Cardiac muscle cell (in vitro differentiated cells and primary cell): ENCODE measurements at regions not wholly inside any gene's neighbourhood (a gene's known extent, or its start where the extent isn't known, plus 50 kb on each side); places are given as distances from the start of the nearest gene placed in this dataset.
"Not testable (repeated sequence)": the region's sequence is repeated elsewhere in the genome, so short reads cannot be mapped to it uniquely, and the experiment has no call there.

Experiments used
- DNase-seq, 2 donors: peaks; one replicate each; pipeline versions ENCODE4 v3.0.0 to v3.0.0-alpha.2; 2010 to 2017; ENCODE audit warnings: low read depth in 1 of 2, low spot score in 1 of 2
- H3K27ac ChIP-seq: fragments of 200-600 bp; sonication (generic); 2 replicates; pipeline ENCODE4 v1.5.1; 2016
- H3K27me3 ChIP-seq: fragments of 200-600 bp; sonication (generic); 2 replicates; pipeline ENCODE4 v1.6.0; 2016; ENCODE audit warnings: control low read depth
- H3K36me3 ChIP-seq: fragments of 200-600 bp; sonication (generic); 2 replicates; pipeline ENCODE4 v1.5.1; 2016; ENCODE audit warnings: control low read depth
- H3K4me1 ChIP-seq: fragments of 200-600 bp; sonication (generic); 2 replicates; pipeline ENCODE4 v1.8.1; 2017; ENCODE audit warnings: low read depth, mild to moderate bottlenecking, mixed run types
- H3K4me3 ChIP-seq: fragments of 200-600 bp; sonication (generic); 2 replicates; pipeline ENCODE4 v1.5.1; 2016; ENCODE audit warnings: mild to moderate bottlenecking
- H3K9me3 ChIP-seq: fragments of 200-600 bp; sonication (generic); 2 replicates; pipeline ENCODE4 v1.5.1; 2017; ENCODE audit warnings: low read depth, mild to moderate bottlenecking, control low read depth
- CTCF ChIP-seq: IDR thresholded peaks from 2 replicates; pipeline ENCODE4 v1.5.1; 2012; ENCODE audit warnings: low read depth, mild to moderate bottlenecking, low read length

- H3K4me1 ChIP-seq: no peaks in the 10 kb centered on the region
- DNase-seq: no peak
- no peaks in the 10 kb centered on the region for H3K36me3 ChIP-seq
- no peak overlapping the region for H3K4me3 ChIP-seq
- H3K27me3 ChIP-seq: no peaks in the 10 kb centered on the region
- H3K27ac ChIP-seq: no peak overlapping the region
- no peaks in the 10 kb centered on the region for H3K9me3 ChIP-seq
- no peak for TF ChIP-seq CTCF
Measured at GRCh38 chrX:1873671-1874070, 258.8 kb downstream of the ASMT start.

- Histone ChIP-seq H3K27me3 (no peaks in the 10 kb centered on the region), H3K4me1 (no peaks in the 10 kb centered on the region), H3K9me3 (no peaks in the 10 kb centered on the region), H3K36me3 (no peaks in the 10 kb centered on the region), H3K4me3 (no peak overlapping the region), H3K27ac (no peak overlapping the region)
- TF ChIP-seq CTCF: no peak
- no peak for DNase-seq
Measured at GRCh38 chrX:1874416-1874815, 259.6 kb downstream of the ASMT start.

- H3K9me3 ChIP-seq: no peaks in the 10 kb centered on the region
- no peaks in the 10 kb centered on the region for H3K27me3 ChIP-seq
- DNase-seq: no peak
- no peak for TF ChIP-seq CTCF
- H3K27ac ChIP-seq: no peak overlapping the region
- H3K4me1 ChIP-seq: no peaks in the 10 kb centered on the region
- H3K36me3 ChIP-seq: no peaks in the 10 kb centered on the region
- H3K4me3 ChIP-seq: no peak overlapping the region
Measured at GRCh38 chrX:1874899-1875298, 260.0 kb downstream of the ASMT start.

- H3K4me1 ChIP-seq: no peaks in the 10 kb centered on the region
- no peak overlapping the region for H3K27ac ChIP-seq
- no peaks in the 10 kb centered on the region for H3K36me3 ChIP-seq
- no peaks in the 10 kb centered on the region for H3K9me3 ChIP-seq
- H3K27me3 ChIP-seq: no peaks in the 10 kb centered on the region
- no peak overlapping the region for H3K4me3 ChIP-seq
- no peak for TF ChIP-seq CTCF
- no peak for DNase-seq
Measured at GRCh38 chrX:1876041-1876440, 261.2 kb downstream of the ASMT start.

- Histone ChIP-seq H3K4me3 (no peak overlapping the region), H3K27me3 (no peaks in the 10 kb centered on the region), H3K9me3 (no peaks in the 10 kb centered on the region), H3K27ac (no peak overlapping the region), H3K4me1 (no peaks in the 10 kb centered on the region), H3K36me3 (no peaks in the 10 kb centered on the region)
- DNase-seq: no peak
- no peak for TF ChIP-seq CTCF
Measured at GRCh38 chrX:1877780-1878179, 262.9 kb downstream of the ASMT start.

GRCh38 chrX:1880884-1881817 is 266.3 kb downstream of the ASMT start:
- not testable (repeated sequence) for H3K27me3 ChIP-seq, H3K4me3 ChIP-seq, H3K4me1 ChIP-seq, DNase-seq, H3K9me3 ChIP-seq, H3K36me3 ChIP-seq, H3K27ac ChIP-seq
